Neural crest cell (in vitro differentiated cells): ENCODE measurements at regions not wholly inside any gene's neighbourhood (a gene's known extent, or its start where the extent isn't known, plus 50 kb on each side); places are given as distances from the start of the nearest gene placed in this dataset.

ENCODE experiments used
- DNase-seq: peaks from one replicate; pipeline ENCODE4 v3.0.0; 2021; ENCODE audit warnings: low read depth, mixed read lengths, low spot score
- H3K27ac Mint-ChIP-seq: one replicate; pipeline ENCODE4 v1.8.0; 2021; ENCODE audit warnings: mild to moderate bottlenecking, mixed read lengths; ENCODE audit not compliant: unreplicated experiment
- H3K27me3 Mint-ChIP-seq: 2 replicates; pipeline ENCODE4 v1.8.0; 2021; ENCODE audit warnings: low read depth, mild to moderate bottlenecking, mixed read lengths
- H3K36me3 Mint-ChIP-seq: 2 replicates; pipeline ENCODE4 v1.8.0; 2021; ENCODE audit warnings: low read depth, mild to moderate bottlenecking, mixed read lengths
- H3K4me1 Mint-ChIP-seq: 2 replicates; pipeline ENCODE4 v1.8.0; 2021; ENCODE audit warnings: mixed read lengths
- H3K4me3 Mint-ChIP-seq: one replicate; pipeline ENCODE4 v1.8.0; 2021; ENCODE audit warnings: mild to moderate bottlenecking, mixed read lengths
- H3K9me3 Mint-ChIP-seq: 2 replicates; pipeline ENCODE4 v1.8.0; 2021; ENCODE audit warnings: mixed read lengths
- TF ChIP-seq, protein P1 (sequence below): fragments of 200-600 bp; sonication (generic); conservative IDR thresholded peaks from 2 replicates; pipeline ENCODE4 v1.5.0; 2021; ENCODE audit warnings: antibody characterized with exemption, mild to moderate bottlenecking

DNA sequence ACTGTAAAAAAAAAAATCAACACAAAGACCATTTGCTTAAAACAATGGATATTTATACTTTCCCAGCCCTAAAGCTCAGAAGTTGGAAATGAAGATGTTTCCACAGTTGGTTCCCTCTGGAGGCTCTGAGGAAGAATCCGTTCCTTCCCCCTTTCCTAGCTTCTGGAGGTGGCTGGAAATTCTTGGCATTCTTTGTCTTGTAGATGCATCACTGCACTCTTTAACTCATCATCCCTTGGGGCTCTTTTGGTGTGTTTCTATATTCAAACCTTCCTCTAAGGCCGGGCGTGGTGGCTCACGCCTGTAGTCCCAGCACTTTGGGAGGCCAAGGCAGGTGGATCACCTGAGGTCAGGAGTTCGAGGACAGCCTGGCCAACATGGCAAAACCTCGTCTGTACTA lies 78.7 kb downstream of the VCX3A start:
- Mint-ChIP-seq H3K4me1 (peaks cover 3% of the 10 kb centered on the region), H3K4me3 (no peak overlapping the region), H3K36me3 (no peaks in the 10 kb centered on the region), H3K27ac (no peak overlapping the region), H3K9me3 (peaks cover 17% of the 10 kb centered on the region), H3K27me3 (no peaks in the 10 kb centered on the region)
- DNase-seq, result no peak
- TF ChIP-seq, protein P1, sequence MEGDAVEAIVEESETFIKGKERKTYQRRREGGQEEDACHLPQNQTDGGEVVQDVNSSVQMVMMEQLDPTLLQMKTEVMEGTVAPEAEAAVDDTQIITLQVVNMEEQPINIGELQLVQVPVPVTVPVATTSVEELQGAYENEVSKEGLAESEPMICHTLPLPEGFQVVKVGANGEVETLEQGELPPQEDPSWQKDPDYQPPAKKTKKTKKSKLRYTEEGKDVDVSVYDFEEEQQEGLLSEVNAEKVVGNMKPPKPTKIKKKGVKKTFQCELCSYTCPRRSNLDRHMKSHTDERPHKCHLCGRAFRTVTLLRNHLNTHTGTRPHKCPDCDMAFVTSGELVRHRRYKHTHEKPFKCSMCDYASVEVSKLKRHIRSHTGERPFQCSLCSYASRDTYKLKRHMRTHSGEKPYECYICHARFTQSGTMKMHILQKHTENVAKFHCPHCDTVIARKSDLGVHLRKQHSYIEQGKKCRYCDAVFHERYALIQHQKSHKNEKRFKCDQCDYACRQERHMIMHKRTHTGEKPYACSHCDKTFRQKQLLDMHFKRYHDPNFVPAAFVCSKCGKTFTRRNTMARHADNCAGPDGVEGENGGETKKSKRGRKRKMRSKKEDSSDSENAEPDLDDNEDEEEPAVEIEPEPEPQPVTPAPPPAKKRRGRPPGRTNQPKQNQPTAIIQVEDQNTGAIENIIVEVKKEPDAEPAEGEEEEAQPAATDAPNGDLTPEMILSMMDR, result no peak

DNA sequence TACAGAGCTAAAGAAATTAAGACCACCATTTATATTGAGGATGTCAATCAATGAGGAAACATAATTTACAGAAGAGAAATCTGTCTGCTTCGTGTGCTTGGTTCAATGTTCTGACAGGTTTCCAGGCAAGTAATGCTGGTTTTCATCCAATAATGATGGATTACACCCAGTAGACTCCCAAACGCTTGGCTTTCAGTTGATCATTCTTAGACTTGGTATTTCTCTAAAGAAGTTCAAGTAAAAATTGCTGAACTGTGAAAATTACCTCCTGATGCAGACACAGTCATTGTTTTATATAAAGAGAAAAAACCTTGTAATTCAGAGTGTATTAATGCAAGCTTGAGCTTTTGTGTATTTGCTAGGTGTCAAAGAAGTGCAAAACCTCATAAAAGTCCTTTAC lies 85.0 kb downstream of the VCX3A start:
- TF ChIP-seq, protein P1, result no peak
- Mint-ChIP-seq H3K27ac (no peak overlapping the region), H3K27me3 (no peaks in the 10 kb centered on the region)

DNA sequence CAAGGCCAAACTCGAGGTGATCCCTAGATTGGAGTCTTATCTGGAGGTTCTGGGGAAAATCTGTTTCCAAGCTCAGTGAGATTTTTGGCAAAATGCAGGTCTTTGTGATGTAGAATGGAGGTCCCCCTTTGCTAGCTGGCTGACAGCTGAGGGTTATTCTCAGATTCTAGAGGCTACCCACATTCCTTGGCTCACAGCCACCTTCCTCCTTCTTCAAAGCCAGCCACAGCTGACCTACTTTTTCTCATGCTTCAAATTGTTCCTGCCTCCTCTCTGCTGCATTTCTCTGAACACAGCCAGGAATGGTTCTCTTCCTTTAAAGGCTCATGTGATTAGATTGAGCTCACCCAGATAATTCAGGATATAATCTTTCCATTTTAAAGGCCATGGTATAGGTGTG lies 86.9 kb downstream of the VCX3A start:
- Mint-ChIP-seq H3K4me3 (no peak overlapping the region), H3K27me3 (no peaks in the 10 kb centered on the region), H3K27ac (no peak overlapping the region), H3K9me3 (peaks cover 2% of the 10 kb centered on the region), H3K4me1 (no peaks in the 10 kb centered on the region), H3K36me3 (no peaks in the 10 kb centered on the region)
- TF ChIP-seq, protein P1, result no peak
- DNase-seq, result no peak

More for the DNA sequence above, 85.0 kb downstream of the VCX3A start:
- Mint-ChIP-seq H3K4me3 (no peak overlapping the region), H3K36me3 (no peaks in the 10 kb centered on the region), H3K9me3 (no peaks in the 10 kb centered on the region), H3K4me1 (no peaks in the 10 kb centered on the region)
- DNase-seq, result no peak

DNA sequence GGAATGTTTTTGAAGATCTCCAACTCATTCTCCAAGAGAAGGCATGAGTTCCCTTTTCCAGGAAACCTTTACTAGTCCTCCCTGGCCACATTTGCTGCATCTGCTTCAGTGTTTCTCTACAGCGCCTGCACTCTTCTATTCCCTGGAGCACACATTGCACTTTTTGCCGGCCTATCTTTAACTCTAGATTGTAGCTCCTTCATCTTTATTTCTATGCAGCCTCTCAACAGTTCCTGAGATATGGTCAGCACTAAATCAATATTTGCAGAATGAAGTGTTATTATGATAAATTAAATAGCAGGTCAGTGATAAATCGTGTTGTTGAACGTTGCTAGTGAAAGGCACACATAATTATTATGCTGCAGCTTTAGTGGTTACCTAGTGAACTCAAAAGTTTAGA lies 88.3 kb downstream of the VCX3A start:
- Mint-ChIP-seq H3K4me1 (no peaks in the 10 kb centered on the region), H3K36me3 (no peaks in the 10 kb centered on the region), H3K27me3 (no peaks in the 10 kb centered on the region), H3K9me3 (peaks cover 2% of the 10 kb centered on the region), H3K4me3 (no peak overlapping the region), H3K27ac (no peak overlapping the region)
- DNase-seq, result no peak
- TF ChIP-seq, protein P1, result no peak

DNA sequence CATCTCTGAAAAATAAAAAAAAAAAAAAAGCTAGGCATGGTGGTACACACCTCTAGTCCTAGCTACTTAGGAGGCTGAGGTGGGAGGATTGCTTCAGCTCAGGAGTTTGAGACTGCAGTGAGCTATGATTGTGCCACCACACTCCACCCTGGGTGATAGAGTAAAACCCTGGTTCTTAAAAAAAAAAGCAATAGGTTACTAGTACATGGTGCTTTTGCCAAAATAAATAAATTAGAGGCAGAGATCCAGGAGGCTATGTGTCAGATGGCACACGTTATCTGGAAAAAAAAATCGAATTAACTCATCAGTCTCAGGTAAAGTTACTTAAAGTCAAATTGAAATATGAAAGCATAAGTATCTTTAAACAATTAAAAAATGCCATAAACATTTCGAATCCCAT lies 94.3 kb downstream of the VCX3A start:
- no peak overlapping the region for H3K4me3 Mint-ChIP-seq
- H3K27me3 Mint-ChIP-seq, result no peaks in the 10 kb centered on the region
- peaks cover 2% of the 10 kb centered on the region for H3K9me3 Mint-ChIP-seq
- TF ChIP-seq, protein P1, result no peak
- no peak overlapping the region for H3K27ac Mint-ChIP-seq
- DNase-seq, result no peak
- H3K4me1 Mint-ChIP-seq, result no peaks in the 10 kb centered on the region
- no peaks in the 10 kb centered on the region for H3K36me3 Mint-ChIP-seq

DNA sequence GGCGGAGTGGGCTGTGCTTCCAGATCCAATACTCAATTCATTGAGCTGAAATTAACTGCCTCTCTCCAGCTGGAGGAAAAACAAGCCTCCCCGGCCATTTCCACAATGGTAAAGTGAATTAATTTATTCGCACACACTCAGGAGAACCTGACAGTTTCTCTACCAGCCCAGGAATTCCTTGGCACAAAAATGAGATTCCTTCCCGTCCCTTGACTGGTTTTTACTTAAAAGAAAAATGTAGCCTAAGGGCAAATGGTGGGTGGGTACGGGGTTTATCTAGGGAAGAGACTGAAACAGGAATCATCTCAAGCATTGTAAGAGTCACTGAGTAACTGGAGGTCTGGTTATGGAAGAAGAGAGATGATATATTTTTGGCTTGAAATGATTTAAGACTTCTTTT lies 102.7 kb downstream of the VCX3A start:
- Mint-ChIP-seq H3K4me1 (no peaks in the 10 kb centered on the region), H3K27ac (no peak overlapping the region), H3K36me3 (no peaks in the 10 kb centered on the region), H3K27me3 (no peaks in the 10 kb centered on the region), H3K4me3 (no peak overlapping the region), H3K9me3 (no peaks in the 10 kb centered on the region)
- TF ChIP-seq, protein P1, result no peak
- DNase-seq, result no peak
